Myocyte (in vitro differentiated cells): ENCODE measurements at regions not wholly inside any gene's neighbourhood (a gene's known extent, or its start where the extent isn't known, plus 50 kb on each side); places are given as distances from the start of the nearest gene placed in this dataset.
"Not testable (repeated sequence)": the region's sequence is repeated elsewhere in the genome, so short reads cannot be mapped to it uniquely, and the experiment has no call there.

Experiments used
- DNase-seq: peaks from one replicate; pipeline ENCODE4 v3.0.0-alpha.2; 2012; ENCODE audit warnings: low read depth

- DNase-seq: not testable (repeated sequence)
Observed at GRCh38 chr16:33009468-33009867, 184.6 kb upstream of the TP53TG3C start.

DNA sequence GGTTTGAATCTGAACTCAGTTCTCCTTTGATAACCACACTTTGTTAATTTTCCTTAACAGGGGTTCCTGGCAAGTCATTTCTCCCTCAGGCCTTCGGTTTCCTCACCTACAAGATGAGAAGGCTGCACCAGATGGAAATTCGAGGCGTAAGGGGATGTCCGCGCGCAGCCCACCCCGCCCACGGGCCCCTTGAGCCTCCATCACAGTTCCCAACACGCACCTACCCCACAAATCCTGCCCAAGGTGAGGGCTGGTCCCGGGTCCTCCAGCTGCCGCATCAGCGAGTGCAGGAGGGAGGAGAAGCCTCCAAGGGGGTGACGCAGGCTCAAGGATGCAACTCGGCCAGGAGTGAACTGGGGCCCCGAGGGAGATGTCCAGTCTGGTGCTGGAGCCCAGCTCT is 166.9 kb upstream of the TP53TG3C start:
- DNase-seq: not testable (repeated sequence)

DNA sequence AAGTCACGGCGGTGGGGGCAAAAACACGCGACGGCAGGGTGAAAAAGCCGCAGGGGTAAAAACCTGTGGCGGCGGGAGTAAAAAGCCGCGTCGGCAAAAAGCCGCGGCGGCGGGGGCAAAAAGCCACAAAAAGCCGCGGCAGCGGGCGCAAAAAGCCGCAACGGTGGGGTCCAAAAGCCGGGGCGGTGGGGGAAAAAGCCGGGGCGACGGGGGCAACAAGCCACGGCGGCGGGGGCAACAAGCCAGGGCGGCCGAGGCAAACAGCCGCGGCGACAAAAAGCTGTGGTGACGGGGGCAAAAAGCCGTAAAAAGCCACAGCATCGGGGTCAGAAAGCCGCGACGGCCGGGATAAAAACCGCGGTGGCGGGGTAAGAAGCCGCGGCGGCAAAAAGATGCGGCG is 166.1 kb upstream of the TP53TG3C start:
- DNase-seq: not testable (repeated sequence)

DNA sequence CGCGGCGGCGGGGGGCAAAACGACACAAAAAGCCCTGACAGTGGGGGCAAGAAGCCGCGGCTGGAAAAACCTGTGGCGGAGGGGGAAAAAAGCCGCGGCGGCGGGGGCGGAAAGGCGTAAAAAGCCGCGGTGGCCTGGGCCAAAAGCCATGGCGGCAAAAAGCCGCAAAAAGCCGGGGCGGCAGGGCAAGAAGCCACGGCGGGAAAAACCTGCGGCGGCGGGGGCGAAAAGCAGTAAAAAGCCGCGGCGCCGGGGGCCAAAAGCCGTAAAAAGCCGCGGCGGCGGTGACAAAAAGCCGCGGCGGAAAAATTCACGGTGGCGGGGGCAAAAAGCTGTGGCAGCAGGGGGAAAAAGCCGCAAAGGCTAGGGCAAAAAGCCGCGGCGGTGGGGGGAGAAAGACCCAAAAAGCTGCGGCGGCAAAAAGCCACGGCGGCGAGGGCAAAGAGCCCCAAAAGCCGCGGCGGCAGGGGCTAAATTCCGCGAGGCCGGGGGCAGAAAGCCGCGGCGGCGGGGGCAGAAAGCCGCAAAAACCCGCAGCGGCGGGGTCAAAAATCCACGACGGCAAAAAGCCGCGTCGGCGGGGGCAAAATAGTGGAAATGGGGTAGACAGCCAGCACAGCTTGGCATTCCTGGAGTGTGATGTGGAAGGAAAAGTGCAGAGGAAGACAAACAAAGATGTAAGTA is 165.2 kb upstream of the TP53TG3C start:
- not testable (repeated sequence) for DNase-seq

- DNase-seq: not testable (repeated sequence)
Observed at GRCh38 chr16:33048849-33049248, 145.2 kb upstream of the TP53TG3C start.

GRCh38 chr16:33059206-33059605 is 134.8 kb upstream of the TP53TG3C start:
- DNase-seq: no peak

- DNase-seq: not testable (repeated sequence)
Observed at GRCh38 chr16:33059654-33060421, 134.2 kb upstream of the TP53TG3C start.

DNA sequence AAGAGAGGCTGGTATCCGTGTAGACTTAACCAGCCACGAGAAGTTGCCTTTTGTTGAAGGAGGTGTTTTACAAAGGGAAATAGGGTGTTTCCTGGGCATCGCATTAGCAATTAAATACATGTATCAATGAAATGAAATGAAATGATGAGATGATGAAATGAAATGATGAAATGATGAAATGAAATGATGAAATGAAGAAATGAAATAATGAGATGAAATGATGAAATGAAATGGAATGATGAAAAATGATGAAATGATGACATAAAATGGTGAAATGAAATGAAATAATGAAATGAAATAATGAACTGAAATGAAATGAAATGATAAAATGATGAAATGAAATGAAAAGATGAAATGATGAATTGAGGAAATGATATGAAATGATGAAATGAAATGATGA is 131.3 kb upstream of the TP53TG3C start:
- not testable (repeated sequence) for DNase-seq

GRCh38 chr16:33063365-33064170 is 130.5 kb upstream of the TP53TG3C start:
- peak; percentile 2 for DNase-seq

- not testable (repeated sequence) for DNase-seq
Observed at GRCh38 chr16:33064454-33065073, 129.5 kb upstream of the TP53TG3C start.
